ENCODE measurements at regions not wholly inside any gene's neighbourhood (a gene's known extent, or its start where the extent isn't known, plus 50 kb on each side); places are given as distances from the start of the nearest gene placed in this dataset.

DNA sequence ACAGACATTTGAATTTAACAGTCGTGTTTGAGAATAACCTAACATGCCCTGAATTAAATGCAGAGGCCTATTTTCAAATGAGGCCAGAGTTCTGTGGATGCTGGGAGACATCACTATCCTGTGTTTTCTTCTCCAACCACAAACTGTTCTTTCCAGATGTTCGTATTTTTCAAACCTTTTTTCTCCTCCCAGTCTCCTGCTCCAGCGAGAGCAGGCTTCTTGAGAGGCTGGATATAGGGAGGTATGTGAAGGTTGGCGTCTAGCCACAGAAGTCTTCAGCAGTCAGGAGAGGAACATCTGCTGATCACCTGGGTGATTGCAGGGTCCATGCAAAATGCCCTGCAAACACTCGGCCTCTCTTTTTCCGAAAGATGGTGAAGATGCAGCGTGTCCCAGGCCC lies 126.3 kb downstream of the C11orf91 start:
- peaks cover 8% of the 10 kb centered on the region for H3K9me3 ChIP-seq (ENCODE audit: low read length)
- no peak overlapping the region for H3K4me3 ChIP-seq (ENCODE audit: low read depth, low read length, poor library complexity, severe bottlenecking)
- no peak for TF ChIP-seq EZH2phosphoT487 (IDR thresholded peaks at IDR 0.05; ENCODE audit: borderline replicate concordance, low read depth, low read length)
- TF ChIP-seq, protein P1, sequence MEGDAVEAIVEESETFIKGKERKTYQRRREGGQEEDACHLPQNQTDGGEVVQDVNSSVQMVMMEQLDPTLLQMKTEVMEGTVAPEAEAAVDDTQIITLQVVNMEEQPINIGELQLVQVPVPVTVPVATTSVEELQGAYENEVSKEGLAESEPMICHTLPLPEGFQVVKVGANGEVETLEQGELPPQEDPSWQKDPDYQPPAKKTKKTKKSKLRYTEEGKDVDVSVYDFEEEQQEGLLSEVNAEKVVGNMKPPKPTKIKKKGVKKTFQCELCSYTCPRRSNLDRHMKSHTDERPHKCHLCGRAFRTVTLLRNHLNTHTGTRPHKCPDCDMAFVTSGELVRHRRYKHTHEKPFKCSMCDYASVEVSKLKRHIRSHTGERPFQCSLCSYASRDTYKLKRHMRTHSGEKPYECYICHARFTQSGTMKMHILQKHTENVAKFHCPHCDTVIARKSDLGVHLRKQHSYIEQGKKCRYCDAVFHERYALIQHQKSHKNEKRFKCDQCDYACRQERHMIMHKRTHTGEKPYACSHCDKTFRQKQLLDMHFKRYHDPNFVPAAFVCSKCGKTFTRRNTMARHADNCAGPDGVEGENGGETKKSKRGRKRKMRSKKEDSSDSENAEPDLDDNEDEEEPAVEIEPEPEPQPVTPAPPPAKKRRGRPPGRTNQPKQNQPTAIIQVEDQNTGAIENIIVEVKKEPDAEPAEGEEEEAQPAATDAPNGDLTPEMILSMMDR (conservative IDR thresholded peaks at IDR 0.05; ENCODE audit: low read length) = no peak
- no peak for DNase-seq (ENCODE audit: low spot score)
- intact Hi-C loops (cut with micrococcal nuclease; ENCODE audit: unreplicated experiment) = no loop called here
- H3K4me2 ChIP-seq (ENCODE audit: low read length) = 0 out of 2 replicates have a peak overlapping the region, but pooled peaks have one; percentile 50
- H3K79me2 ChIP-seq (ENCODE audit: insufficient read depth, low read depth, low read length) = no peaks in the 10 kb centered on the region
- no peaks in the 10 kb centered on the region for H3K9me2 ChIP-seq (ENCODE audit: insufficient read depth, low read length)
- ChIA-PET POLR2A (interaction anchor here (1.5 to 2.3 kb wide), 3 partner anchors 20 to 99 kb away, joined by 3 to 6 read pairs (median 6); no protein-coding TSS in a partner anchor), CTCF (ENCODE audit: unreplicated experiment) (interaction anchor here (0.6 to 0.9 kb wide), 2 partner anchors 16 to 69 kb away, joined by 3 read pairs; no protein-coding TSS in a partner anchor)
- H3K27ac ChIP-seq (ENCODE audit: low read depth, low read length, poor library complexity, severe bottlenecking) = no peak overlapping the region
- no peaks in the 10 kb centered on the region for H4K20me1 ChIP-seq (ENCODE audit: insufficient read depth, low read length)
- no peak overlapping the region for H2AFZ ChIP-seq (ENCODE audit: low read length)
- peaks cover 93% of the 10 kb centered on the region for H3K36me3 ChIP-seq (ENCODE audit: insufficient read depth, low read length)
- no TSS peak for BruUV-seq (replicated peaks)
- H3K4me1 ChIP-seq (ENCODE audit: insufficient read depth, low read length, poor library complexity, severe bottlenecking) = peaks cover 17% of the 10 kb centered on the region

DNA sequence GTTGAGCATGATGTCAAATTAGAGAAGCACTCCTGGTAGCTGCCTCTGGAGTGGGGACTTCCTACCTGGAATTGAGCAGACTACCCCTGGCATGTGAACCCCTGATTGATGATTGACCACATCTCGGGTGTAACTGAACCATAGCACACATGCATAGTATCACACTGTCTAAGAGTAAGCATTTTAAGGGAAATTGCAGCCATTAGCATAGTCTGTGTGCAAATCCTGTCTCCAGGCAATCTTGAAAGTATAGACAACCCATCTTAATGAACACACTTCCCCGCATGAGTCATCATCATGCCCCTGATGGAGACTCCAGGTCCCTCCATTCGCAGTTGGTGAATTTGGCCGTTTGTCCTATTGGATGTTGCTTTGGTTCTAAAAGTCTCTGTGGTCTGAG lies 131.3 kb downstream of the C11orf91 start:
- Histone ChIP-seq H3K4me3 (ENCODE audit: low read depth, low read length, poor library complexity, severe bottlenecking) (no peak overlapping the region), H3K9me3 (ENCODE audit: low read length) (peaks cover 8% of the 10 kb centered on the region), H3K9me2 (ENCODE audit: insufficient read depth, low read length) (no peaks in the 10 kb centered on the region), H3K79me2 (ENCODE audit: insufficient read depth, low read depth, low read length) (no peaks in the 10 kb centered on the region), H3K27ac (ENCODE audit: low read depth, low read length, poor library complexity, severe bottlenecking) (no peak overlapping the region), H3K36me3 (ENCODE audit: insufficient read depth, low read length) (peaks cover 94% of the 10 kb centered on the region), H2AFZ (ENCODE audit: low read length) (no peak overlapping the region), H3K4me1 (ENCODE audit: insufficient read depth, low read length, poor library complexity, severe bottlenecking) (peaks cover under 1% of the 10 kb centered on the region), H3K4me2 (ENCODE audit: low read length) (no peak overlapping the region), H4K20me1 (ENCODE audit: insufficient read depth, low read length) (no peaks in the 10 kb centered on the region)
- intact Hi-C loops (cut with micrococcal nuclease; ENCODE audit: unreplicated experiment) = no loop called here
- DNase-seq (ENCODE audit: low spot score) = no peak
- no peak for TF ChIP-seq EZH2phosphoT487 (IDR thresholded peaks at IDR 0.05; ENCODE audit: borderline replicate concordance, low read depth, low read length)
- TF ChIP-seq, protein P1 (conservative IDR thresholded peaks at IDR 0.05; ENCODE audit: low read length) = no peak
- no TSS peak for BruUV-seq (replicated peaks)
- ChIA-PET CTCF (ENCODE audit: unreplicated experiment) (no interaction called here), POLR2A (no interaction called here)

DNA sequence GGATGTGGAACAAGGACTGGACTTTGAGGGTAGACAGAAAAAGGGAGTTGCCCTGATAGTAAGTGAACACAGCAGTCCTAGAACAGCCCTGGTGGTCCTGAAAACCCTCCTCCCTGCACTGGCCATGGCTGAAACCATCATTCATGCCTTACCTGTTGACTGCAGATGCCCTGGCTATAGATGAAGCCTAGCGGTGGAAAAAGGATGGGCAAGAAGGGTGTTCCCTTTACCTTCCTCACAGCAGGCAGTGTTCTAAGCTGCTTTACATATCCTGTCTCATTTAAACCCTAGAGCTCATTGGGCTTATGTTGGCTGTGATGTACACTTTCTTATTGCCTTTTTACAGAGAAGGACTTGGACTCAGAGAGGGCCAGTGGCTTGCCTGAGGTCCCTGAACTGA lies 133.6 kb downstream of the C11orf91 start:
- Histone ChIP-seq H2AFZ (ENCODE audit: low read length) (no peak overlapping the region), H3K36me3 (ENCODE audit: insufficient read depth, low read length) (peaks cover 94% of the 10 kb centered on the region), H3K9me2 (ENCODE audit: insufficient read depth, low read length) (no peaks in the 10 kb centered on the region), H3K27ac (ENCODE audit: low read depth, low read length, poor library complexity, severe bottlenecking) (no peak overlapping the region), H3K4me1 (ENCODE audit: insufficient read depth, low read length, poor library complexity, severe bottlenecking) (no peaks in the 10 kb centered on the region), H3K4me3 (ENCODE audit: low read depth, low read length, poor library complexity, severe bottlenecking) (no peak overlapping the region), H3K79me2 (ENCODE audit: insufficient read depth, low read depth, low read length) (no peaks in the 10 kb centered on the region), H4K20me1 (ENCODE audit: insufficient read depth, low read length) (no peaks in the 10 kb centered on the region), H3K4me2 (ENCODE audit: low read length) (no peak overlapping the region), H3K9me3 (ENCODE audit: low read length) (no peaks in the 10 kb centered on the region)
- no TSS peak for BruUV-seq (replicated peaks)
- ChIA-PET CTCF (ENCODE audit: unreplicated experiment) (no interaction called here), POLR2A (no interaction called here)
- intact Hi-C loops (cut with micrococcal nuclease; ENCODE audit: unreplicated experiment) = no loop called here
- TF ChIP-seq, protein P1 (conservative IDR thresholded peaks at IDR 0.05; ENCODE audit: low read length) = no peak
- TF ChIP-seq EZH2phosphoT487 (IDR thresholded peaks at IDR 0.05; ENCODE audit: borderline replicate concordance, low read depth, low read length) = no peak
- DNase-seq (ENCODE audit: low spot score) = no peak

Data from OCI-LY7 (cell line).